IMR-90 (cell line): ENCODE measurements at regions not wholly inside any gene's neighbourhood (a gene's known extent, or its start where the extent isn't known, plus 50 kb on each side); places are given as distances from the start of the nearest gene placed in this dataset.
A peak's percentile ranks its signal among the peaks of the same experiment; 100 is the strongest.

Source experiments
- ATAC-seq: fragments of 200-7000 bp; cut with Tn5 transposase; 2 replicates; pipeline ENCODE4 v1.9.1; 2020; ENCODE audit warnings: low read depth, mild to moderate bottlenecking, moderate library complexity
- BruUV-seq: library from RNA; stranded (reverse); fragments of 400-500 nt; replicated peaks from 2 replicates; lab custom pipeline; 2021; lab: Mats Ljungman, UMichigan
- CTCF ChIA-PET: fragments of 300-600 bp; formaldehyde crosslinking; extraction: SDS; loops from one replicate; lab custom pipeline; 2021; ENCODE audit warnings: antibody characterized with exemption; lab: Yijun Ruan, JAX
- POLR2A ChIA-PET: fragments of 300-600 bp; sonication (Branson Sonifier 250); formaldehyde crosslinking; loops from one replicate; lab custom pipeline; 2022; ENCODE audit warnings: antibody characterized with exemption; ENCODE audit not compliant: unreplicated experiment; lab: Charles Lee
- DNase-seq: peaks from one replicate; pipeline ENCODE4 v3.0.0; 2013
- H2AFZ ChIP-seq: replicated peaks from 2 replicates; pipeline ENCODE3; 2013; ENCODE audit warnings: low read length, mild to moderate bottlenecking; ENCODE audit not compliant: poor library complexity
- H2AK5ac ChIP-seq: 2 replicates; pipeline ENCODE4 v1.6.1; 2013; ENCODE audit warnings: low read depth, low read length, inconsistent platforms
- H2AK9ac ChIP-seq: replicated peaks from 2 replicates; pipeline ENCODE3; 2013; ENCODE audit warnings: mild to moderate bottlenecking, low read depth, low read length, moderate library complexity; ENCODE audit not compliant: poor library complexity
- H2BK120ac ChIP-seq: 2 replicates; pipeline ENCODE4 v1.6.1; 2013; ENCODE audit warnings: low read depth, low read length, inconsistent platforms
- H2BK15ac ChIP-seq: 3 replicates; pipeline ENCODE4 v1.6.1; 2013; ENCODE audit warnings: low read depth, low read length, inconsistent platforms
- H2BK20ac ChIP-seq: 2 replicates; pipeline ENCODE4 v1.6.1; 2013; ENCODE audit warnings: low read depth, mild to moderate bottlenecking, inconsistent platforms, low read length, moderate library complexity
- H2BK5ac ChIP-seq: 2 replicates; pipeline ENCODE4 v1.6.1; 2013; ENCODE audit warnings: mild to moderate bottlenecking, low read depth, low read length, inconsistent platforms; ENCODE audit not compliant: poor library complexity, severe bottlenecking
- H3K14ac ChIP-seq: replicated peaks from 2 replicates; pipeline ENCODE4 v1.6.1; 2013; ENCODE audit warnings: low read depth, low read length, inconsistent platforms
- H3K18ac ChIP-seq: 2 replicates; pipeline ENCODE4 v1.6.1; 2013; ENCODE audit warnings: low read depth, low read length, control low read depth
- H3K23ac ChIP-seq: 2 replicates; pipeline ENCODE4 v1.6.1; 2013; ENCODE audit warnings: low read depth, low read length, inconsistent platforms
- H3K27ac ChIP-seq: 2 replicates; pipeline ENCODE4 v1.5.1; 2013; ENCODE audit warnings: mild to moderate bottlenecking, control low read depth, low read length; ENCODE audit not compliant: insufficient read depth
- H3K27me3 ChIP-seq: 2 replicates; pipeline ENCODE4 v1.6.1; 2013; ENCODE audit warnings: low read length; ENCODE audit not compliant: control insufficient read depth, insufficient read depth
- H3K36me3 ChIP-seq: 2 replicates; pipeline ENCODE4 v1.6.1; 2013; ENCODE audit warnings: low read length, mixed read lengths; ENCODE audit not compliant: control insufficient read depth, insufficient read depth
- H3K4ac ChIP-seq: 2 replicates; pipeline ENCODE4 v1.6.1; 2013; ENCODE audit warnings: low read depth, low read length, inconsistent platforms
- H3K4me1 ChIP-seq: 2 replicates; pipeline ENCODE4 v1.6.1; 2013; ENCODE audit warnings: low read length, mixed read lengths; ENCODE audit not compliant: control insufficient read depth, insufficient read depth
- H3K4me2 ChIP-seq: 2 replicates; pipeline ENCODE4 v1.6.1; 2013; ENCODE audit warnings: low read depth, mild to moderate bottlenecking, control low read depth, low read length, moderate library complexity
- H3K4me3 ChIP-seq: 2 replicates; pipeline ENCODE4 v1.5.1; 2013; ENCODE audit warnings: low read depth, mild to moderate bottlenecking, control low read depth, low read length, moderate library complexity; ENCODE audit not compliant: insufficient read depth
- H3K56ac ChIP-seq: 2 replicates; pipeline ENCODE4 v1.6.1; 2013; ENCODE audit warnings: low read length, inconsistent platforms; ENCODE audit not compliant: insufficient read depth; ENCODE audit errors: extremely low read depth
- H3K79me1 ChIP-seq, 2 experiments: 2 replicates each; pipeline ENCODE4 v1.6.1; 2013; ENCODE audit warnings: low read length in 2 of 2, inconsistent platforms in 1 of 2, low read depth in 1 of 2
- H3K9ac ChIP-seq: 2 replicates; pipeline ENCODE4 v1.6.1; 2013; ENCODE audit warnings: low read depth, low read length, control low read depth
- H3K9me1 ChIP-seq: 2 replicates; pipeline ENCODE4 v1.6.1; 2013; ENCODE audit warnings: low read length, inconsistent platforms; ENCODE audit not compliant: insufficient read depth
- H3K9me3 ChIP-seq: 2 replicates; pipeline ENCODE4 v1.6.1; 2013; ENCODE audit warnings: low read length; ENCODE audit not compliant: control insufficient read depth, insufficient read depth
- H4K20me1 ChIP-seq: 2 replicates; pipeline ENCODE4 v1.6.1; 2013; ENCODE audit warnings: low read length, inconsistent platforms; ENCODE audit not compliant: insufficient read depth
- H4K5ac ChIP-seq: 2 replicates; pipeline ENCODE4 v1.6.1; 2013; ENCODE audit warnings: mild to moderate bottlenecking, low read depth, low read length, control low read depth
- H4K8ac ChIP-seq, 2 experiments: 2 replicates each; pipeline ENCODE4 v1.6.1; 2013; ENCODE audit warnings: low read depth in 2 of 2, low read length in 2 of 2, control low read depth in 1 of 2, inconsistent platforms in 1 of 2
- H4K91ac ChIP-seq: 2 replicates; pipeline ENCODE4 v1.6.1; 2013; ENCODE audit warnings: low read depth, low read length, inconsistent platforms; ENCODE audit not compliant: insufficient read depth
- BHLHE40 ChIP-seq: fragments of 150-350 bp; IDR thresholded peaks from 2 replicates; pipeline ENCODE4 v1.6.1; 2016; ENCODE audit warnings: mild to moderate bottlenecking, low read depth, low read length
- CEBPB ChIP-seq: IDR thresholded peaks from 2 replicates; pipeline ENCODE4 v1.6.1; 2012; ENCODE audit warnings: low read depth, low read length, improper control_type of control experiment
- RCOR1 ChIP-seq: IDR thresholded peaks from 2 replicates; pipeline ENCODE4 v1.6.1; 2012; ENCODE audit warnings: mild to moderate bottlenecking, low read length, improper control_type of control experiment; ENCODE audit not compliant: insufficient replicate concordance
- RFX5 ChIP-seq: IDR thresholded peaks from 2 replicates; pipeline ENCODE4 v1.8.0; 2012; ENCODE audit warnings: low read depth, mild to moderate bottlenecking, low read length, moderate library complexity
- WGBS, 2 experiments: methylation state at CpG; one replicate each; pipeline versions ENCODE4 v1.1.5 to v1.1.7; 2013; ENCODE audit warnings: missing lambda C conversion rate in 2 of 2; ENCODE audit not compliant: insufficient read length in 1 of 2; ENCODE audit errors: extremely low coverage in 2 of 2; 5-methylcytosine and 5-hydroxymethylcytosine counted together
- dilution Hi-C: fragments of 300-500 bp; cut with HindIII; formaldehyde crosslinking; loops from one replicate; pipeline ENCODE4 v1.14.3; 2018; ENCODE audit warnings: low sequenced_read_pairs; ENCODE audit not compliant: unreplicated experiment
- in situ Hi-C: fragments of 300-500 bp; cut with MboI; formaldehyde crosslinking; loops from 3 replicates; pipeline ENCODE4 v1.14.3; 2019; ENCODE audit warnings: low sequenced_read_pairs, inconsistent platforms, mixed read lengths
- intact Hi-C: fragments of 100-400 bp; cut with micrococcal nuclease; formaldehyde crosslinking; loops from 2 replicates; pipeline ENCODE4 v1.10.0; 2022

DNA sequence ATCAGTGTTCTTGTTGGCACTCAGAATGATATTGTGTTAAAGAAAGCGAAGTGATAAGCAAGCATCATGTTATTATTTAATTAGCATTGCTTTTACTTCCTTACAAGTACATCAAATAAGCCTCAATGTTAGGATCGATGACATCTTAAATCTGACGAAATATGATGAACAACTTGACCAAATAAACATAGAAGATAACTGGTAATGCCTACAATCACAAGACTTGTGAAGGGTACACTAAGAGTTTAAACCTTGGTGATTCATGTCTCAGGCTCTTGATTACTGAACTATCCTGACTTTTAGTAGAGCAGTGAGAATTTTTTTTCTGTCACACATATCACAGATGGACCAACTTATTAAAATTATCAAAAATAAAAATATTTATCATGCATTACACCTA is 500.8 kb upstream of the ZEB2 start:
- Histone ChIP-seq H3K56ac (no peak overlapping the region), H3K4ac (no peak overlapping the region), H2BK20ac (no peak overlapping the region), H4K91ac (no peak overlapping the region), H2BK15ac (no peak overlapping the region), H3K23ac (no peak overlapping the region), H4K20me1 (no peaks in the 10 kb centered on the region), H2AK9ac (no peak overlapping the region), H3K79me1 (no peaks in the 10 kb centered on the region), H3K9me3 (no peaks in the 10 kb centered on the region), H2BK120ac (no peak overlapping the region), H4K8ac (no peak overlapping the region), H2AFZ (no peak overlapping the region), H3K9ac (no peak overlapping the region), H2BK5ac (no peak overlapping the region), H3K4me3 (no peak overlapping the region), H4K5ac (no peak overlapping the region), H3K9me1 (no peaks in the 10 kb centered on the region), H3K27ac (no peak overlapping the region), H3K18ac (no peak overlapping the region), H3K4me2 (no peak overlapping the region), H3K36me3 (no peaks in the 10 kb centered on the region), H3K4me1 (peaks cover 12% of the 10 kb centered on the region), H3K14ac (no peak overlapping the region), H2AK5ac (no peak overlapping the region), H3K27me3 (no peaks in the 10 kb centered on the region; the same call in 1 of the 2 replicates)
- in situ Hi-C loops, result no loop called here
- ChIA-PET CTCF (no interaction called here), POLR2A (no interaction called here)
- ATAC-seq, result no peak
- DNase-seq, result peak; percentile 70
- no CpG with 5 or more reads among the region's 3 CpGs for WGBS, 2 experiments
- dilution Hi-C loops, result no loop called here
- intact Hi-C loops, result loop anchor here (5.0 to 10.0 kb wide), 2 partner anchors 503 to 734 kb away; no protein-coding TSS in a partner anchor
- TF ChIP-seq RFX5, result no peak
- TF ChIP-seq CEBPB, result 0 out of 2 replicates have a peak, but pooled peaks have one; percentile 18
- TF ChIP-seq BHLHE40, result peak; percentile 53; the same call in 1 of the 2 replicates
- TF ChIP-seq RCOR1, result no peak
- no TSS peak for BruUV-seq
